IMR-90 (cell line): ENCODE measurements at regions not wholly inside any gene's neighbourhood (a gene's known extent, or its start where the extent isn't known, plus 50 kb on each side); places are given as distances from the start of the nearest gene placed in this dataset.

Experiments
- ATAC-seq: fragments of 200-7000 bp; cut with Tn5 transposase; 2 replicates; pipeline ENCODE4 v1.9.1; 2020; ENCODE audit warnings: low read depth, mild to moderate bottlenecking, moderate library complexity
- BruUV-seq: library from RNA; stranded (reverse); fragments of 400-500 nt; replicated peaks from 2 replicates; lab custom pipeline; 2021; lab: Mats Ljungman, UMichigan
- CTCF ChIA-PET: fragments of 300-600 bp; formaldehyde crosslinking; extraction: SDS; loops from one replicate; lab custom pipeline; 2021; ENCODE audit warnings: antibody characterized with exemption; lab: Yijun Ruan, JAX
- POLR2A ChIA-PET: fragments of 300-600 bp; sonication (Branson Sonifier 250); formaldehyde crosslinking; loops from one replicate; lab custom pipeline; 2022; ENCODE audit warnings: antibody characterized with exemption; ENCODE audit not compliant: unreplicated experiment; lab: Charles Lee
- DNase-seq: peaks from one replicate; pipeline ENCODE4 v3.0.0; 2013
- H2AFZ ChIP-seq: replicated peaks from 2 replicates; pipeline ENCODE3; 2013; ENCODE audit warnings: low read length, mild to moderate bottlenecking; ENCODE audit not compliant: poor library complexity
- H2AK5ac ChIP-seq: 2 replicates; pipeline ENCODE4 v1.6.1; 2013; ENCODE audit warnings: low read depth, low read length, inconsistent platforms
- H2AK9ac ChIP-seq: replicated peaks from 2 replicates; pipeline ENCODE3; 2013; ENCODE audit warnings: mild to moderate bottlenecking, low read depth, low read length, moderate library complexity; ENCODE audit not compliant: poor library complexity
- H2BK120ac ChIP-seq: 2 replicates; pipeline ENCODE4 v1.6.1; 2013; ENCODE audit warnings: low read depth, low read length, inconsistent platforms
- H2BK15ac ChIP-seq: 3 replicates; pipeline ENCODE4 v1.6.1; 2013; ENCODE audit warnings: low read depth, low read length, inconsistent platforms
- H2BK20ac ChIP-seq: 2 replicates; pipeline ENCODE4 v1.6.1; 2013; ENCODE audit warnings: low read depth, mild to moderate bottlenecking, inconsistent platforms, low read length, moderate library complexity
- H2BK5ac ChIP-seq: 2 replicates; pipeline ENCODE4 v1.6.1; 2013; ENCODE audit warnings: mild to moderate bottlenecking, low read depth, low read length, inconsistent platforms; ENCODE audit not compliant: poor library complexity, severe bottlenecking
- H3K14ac ChIP-seq: replicated peaks from 2 replicates; pipeline ENCODE4 v1.6.1; 2013; ENCODE audit warnings: low read depth, low read length, inconsistent platforms
- H3K18ac ChIP-seq: 2 replicates; pipeline ENCODE4 v1.6.1; 2013; ENCODE audit warnings: low read depth, low read length, control low read depth
- H3K23ac ChIP-seq: 2 replicates; pipeline ENCODE4 v1.6.1; 2013; ENCODE audit warnings: low read depth, low read length, inconsistent platforms
- H3K27ac ChIP-seq: 2 replicates; pipeline ENCODE4 v1.5.1; 2013; ENCODE audit warnings: mild to moderate bottlenecking, control low read depth, low read length; ENCODE audit not compliant: insufficient read depth
- H3K27me3 ChIP-seq: 2 replicates; pipeline ENCODE4 v1.6.1; 2013; ENCODE audit warnings: low read length; ENCODE audit not compliant: control insufficient read depth, insufficient read depth
- H3K36me3 ChIP-seq: 2 replicates; pipeline ENCODE4 v1.6.1; 2013; ENCODE audit warnings: low read length, mixed read lengths; ENCODE audit not compliant: control insufficient read depth, insufficient read depth
- H3K4ac ChIP-seq: 2 replicates; pipeline ENCODE4 v1.6.1; 2013; ENCODE audit warnings: low read depth, low read length, inconsistent platforms
- H3K4me1 ChIP-seq: 2 replicates; pipeline ENCODE4 v1.6.1; 2013; ENCODE audit warnings: low read length, mixed read lengths; ENCODE audit not compliant: control insufficient read depth, insufficient read depth
- H3K4me2 ChIP-seq: 2 replicates; pipeline ENCODE4 v1.6.1; 2013; ENCODE audit warnings: low read depth, mild to moderate bottlenecking, control low read depth, low read length, moderate library complexity
- H3K4me3 ChIP-seq: 2 replicates; pipeline ENCODE4 v1.5.1; 2013; ENCODE audit warnings: low read depth, mild to moderate bottlenecking, control low read depth, low read length, moderate library complexity; ENCODE audit not compliant: insufficient read depth
- H3K56ac ChIP-seq: 2 replicates; pipeline ENCODE4 v1.6.1; 2013; ENCODE audit warnings: low read length, inconsistent platforms; ENCODE audit not compliant: insufficient read depth; ENCODE audit errors: extremely low read depth
- H3K79me1 ChIP-seq, 2 experiments: 2 replicates each; pipeline ENCODE4 v1.6.1; 2013; ENCODE audit warnings: low read length in 2 of 2, inconsistent platforms in 1 of 2, low read depth in 1 of 2
- H3K9ac ChIP-seq: 2 replicates; pipeline ENCODE4 v1.6.1; 2013; ENCODE audit warnings: low read depth, low read length, control low read depth
- H3K9me1 ChIP-seq: 2 replicates; pipeline ENCODE4 v1.6.1; 2013; ENCODE audit warnings: low read length, inconsistent platforms; ENCODE audit not compliant: insufficient read depth
- H3K9me3 ChIP-seq: 2 replicates; pipeline ENCODE4 v1.6.1; 2013; ENCODE audit warnings: low read length; ENCODE audit not compliant: control insufficient read depth, insufficient read depth
- H4K20me1 ChIP-seq: 2 replicates; pipeline ENCODE4 v1.6.1; 2013; ENCODE audit warnings: low read length, inconsistent platforms; ENCODE audit not compliant: insufficient read depth
- H4K5ac ChIP-seq: 2 replicates; pipeline ENCODE4 v1.6.1; 2013; ENCODE audit warnings: mild to moderate bottlenecking, low read depth, low read length, control low read depth
- H4K8ac ChIP-seq, 2 experiments: 2 replicates each; pipeline ENCODE4 v1.6.1; 2013; ENCODE audit warnings: low read depth in 2 of 2, low read length in 2 of 2, control low read depth in 1 of 2, inconsistent platforms in 1 of 2
- H4K91ac ChIP-seq: 2 replicates; pipeline ENCODE4 v1.6.1; 2013; ENCODE audit warnings: low read depth, low read length, inconsistent platforms; ENCODE audit not compliant: insufficient read depth
- BHLHE40 ChIP-seq: fragments of 150-350 bp; IDR thresholded peaks from 2 replicates; pipeline ENCODE4 v1.6.1; 2016; ENCODE audit warnings: mild to moderate bottlenecking, low read depth, low read length
- CEBPB ChIP-seq: IDR thresholded peaks from 2 replicates; pipeline ENCODE4 v1.6.1; 2012; ENCODE audit warnings: low read depth, low read length, improper control_type of control experiment
- CHD1 ChIP-seq: IDR thresholded peaks from 2 replicates; pipeline ENCODE4 v1.6.1; 2012; ENCODE audit warnings: low read depth, low read length, improper control_type of control experiment
- FOS ChIP-seq: fragments of 150-350 bp; IDR thresholded peaks from 2 replicates; pipeline ENCODE4 v1.6.1; 2016; ENCODE audit warnings: low read depth, low read length
- MAFK ChIP-seq: IDR thresholded peaks from 2 replicates; pipeline ENCODE4 v1.6.1; 2012; ENCODE audit warnings: low read depth, low read length, improper control_type of control experiment
- MAZ ChIP-seq: IDR thresholded peaks from 2 replicates; pipeline ENCODE4 v1.6.1; 2012; ENCODE audit warnings: low read depth, mild to moderate bottlenecking, low read length, improper control_type of control experiment, moderate library complexity, borderline replicate concordance
- MXI1 ChIP-seq: IDR thresholded peaks from 2 replicates; pipeline ENCODE4 v1.6.1; 2012; ENCODE audit warnings: low read depth, mild to moderate bottlenecking, low read length, moderate library complexity, borderline replicate concordance
- NFE2L2 ChIP-seq: fragments of 150-350 bp; IDR thresholded peaks from 2 replicates; pipeline ENCODE4 v1.6.1; 2016; ENCODE audit warnings: low read depth, mild to moderate bottlenecking, low read length
- POLR2A ChIP-seq: IDR thresholded peaks from 2 replicates; pipeline ENCODE4 v1.6.1; 2012; ENCODE audit warnings: mild to moderate bottlenecking, low read depth, low read length
- RAD21 ChIP-seq: IDR thresholded peaks from 2 replicates; pipeline ENCODE4 v1.6.1; 2012; ENCODE audit warnings: low read length, improper control_type of control experiment
- RCOR1 ChIP-seq: IDR thresholded peaks from 2 replicates; pipeline ENCODE4 v1.6.1; 2012; ENCODE audit warnings: mild to moderate bottlenecking, low read length, improper control_type of control experiment; ENCODE audit not compliant: insufficient replicate concordance
- RFX5 ChIP-seq: IDR thresholded peaks from 2 replicates; pipeline ENCODE4 v1.8.0; 2012; ENCODE audit warnings: low read depth, mild to moderate bottlenecking, low read length, moderate library complexity
- SMC3 ChIP-seq: fragments of 150-350 bp; IDR thresholded peaks from 2 replicates; pipeline ENCODE4 v1.6.1; 2016; ENCODE audit warnings: low read depth, mild to moderate bottlenecking, antibody characterized with exemption, low read length, moderate library complexity
- WGBS, 2 experiments: methylation state at CpG; one replicate each; pipeline versions ENCODE4 v1.1.5 to v1.1.7; 2013; ENCODE audit warnings: missing lambda C conversion rate in 2 of 2; ENCODE audit not compliant: insufficient read length in 1 of 2; ENCODE audit errors: extremely low coverage in 2 of 2; 5-methylcytosine and 5-hydroxymethylcytosine counted together
- dilution Hi-C: fragments of 300-500 bp; cut with HindIII; formaldehyde crosslinking; loops from one replicate; pipeline ENCODE4 v1.14.3; 2018; ENCODE audit warnings: low sequenced_read_pairs; ENCODE audit not compliant: unreplicated experiment
- in situ Hi-C: fragments of 300-500 bp; cut with MboI; formaldehyde crosslinking; loops from 3 replicates; pipeline ENCODE4 v1.14.3; 2019; ENCODE audit warnings: low sequenced_read_pairs, inconsistent platforms, mixed read lengths
- intact Hi-C: fragments of 100-400 bp; cut with micrococcal nuclease; formaldehyde crosslinking; loops from 2 replicates; pipeline ENCODE4 v1.10.0; 2022
- TF ChIP-seq, protein P1 (sequence below): fragments of 150-350 bp; IDR thresholded peaks from 2 replicates; pipeline ENCODE4 v1.6.1; 2017; ENCODE audit warnings: mild to moderate bottlenecking, antibody characterized with exemption, low read length, low read depth
- TF ChIP-seq, protein P2 (sequence below): conservative IDR thresholded peaks from 2 replicates; pipeline ENCODE4 v1.5.1; 2012; ENCODE audit warnings: mild to moderate bottlenecking, low read depth, low read length, improper control_type of control experiment
- TF ChIP-seq, protein P3 (sequence below): fragments of 150-350 bp; IDR thresholded peaks from 2 replicates; pipeline ENCODE4 v1.6.1; 2016; ENCODE audit warnings: low read depth, mild to moderate bottlenecking, low read length, moderate library complexity, borderline replicate concordance

DNA sequence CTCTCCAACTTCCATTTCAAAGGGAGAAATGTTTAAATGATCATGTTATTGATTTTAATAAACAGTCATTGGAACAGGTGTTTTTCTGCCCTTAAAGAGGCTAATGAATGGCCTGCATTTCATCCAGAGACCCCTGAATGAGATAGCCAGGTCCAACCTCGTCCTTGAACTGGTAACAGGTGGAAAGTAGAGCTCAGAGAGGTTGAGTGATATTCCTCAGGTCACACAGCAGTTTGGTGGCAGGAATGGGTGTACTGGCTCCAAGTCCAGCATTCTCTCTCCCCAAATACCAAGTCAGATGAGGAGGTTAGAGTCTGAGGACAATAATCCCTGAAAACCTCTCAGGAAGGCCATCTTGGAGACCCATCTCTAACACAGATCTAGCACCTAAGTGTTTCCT is 81.7 kb upstream of the ANO1 start:
- H3K9me3 ChIP-seq = peaks cover 6% of the 10 kb centered on the region
- BruUV-seq = no TSS peak
- ChIA-PET CTCF (no interaction called here), POLR2A (no interaction called here)
- H3K9ac ChIP-seq = no peak overlapping the region
- dilution Hi-C loops = no loop called here
- no peak overlapping the region for H3K56ac ChIP-seq
- H4K20me1 ChIP-seq = no peaks in the 10 kb centered on the region; the same call in 1 of the 2 replicates
- peak overlapping the region; percentile 41; the same call in 1 of the 2 replicates for H3K14ac ChIP-seq
- peak overlapping the region; percentile 15 for H3K4ac ChIP-seq
- H2BK5ac ChIP-seq = no peak overlapping the region
- H4K91ac ChIP-seq = no peak overlapping the region; the same call in 1 of the 2 replicates
- H3K23ac ChIP-seq = no peak overlapping the region
- no peaks in the 10 kb centered on the region for H3K27me3 ChIP-seq
- intact Hi-C loops = no loop called here
- no peak overlapping the region for H2AFZ ChIP-seq
- H2BK20ac ChIP-seq = peak overlapping the region; percentile 29; the same call in 1 of the 2 replicates
- no peak overlapping the region for H4K5ac ChIP-seq
- no peak overlapping the region for H3K4me3 ChIP-seq
- no peak overlapping the region for H3K27ac ChIP-seq
- H3K4me2 ChIP-seq = no peak overlapping the region
- no peak overlapping the region for H2AK9ac ChIP-seq
- peaks cover 19% of the 10 kb centered on the region for H3K9me1 ChIP-seq
- DNase-seq (no peak), ATAC-seq (no peak)
- H4K8ac ChIP-seq = no peak overlapping the region
- no peak overlapping the region; the same call in 1 of the 2 replicates for H2AK5ac ChIP-seq
- no CpG with 5 or more reads among the region's 1 CpG for WGBS, 2 experiments
- H3K4me1 ChIP-seq = peaks cover 13% of the 10 kb centered on the region
- H2BK15ac ChIP-seq = no peak overlapping the region
- H3K36me3 ChIP-seq = no peaks in the 10 kb centered on the region
- TF ChIP-seq POLR2A = no peak
- no peak for TF ChIP-seq RAD21
- TF ChIP-seq MAFK = no peak
- TF ChIP-seq, protein P1, sequence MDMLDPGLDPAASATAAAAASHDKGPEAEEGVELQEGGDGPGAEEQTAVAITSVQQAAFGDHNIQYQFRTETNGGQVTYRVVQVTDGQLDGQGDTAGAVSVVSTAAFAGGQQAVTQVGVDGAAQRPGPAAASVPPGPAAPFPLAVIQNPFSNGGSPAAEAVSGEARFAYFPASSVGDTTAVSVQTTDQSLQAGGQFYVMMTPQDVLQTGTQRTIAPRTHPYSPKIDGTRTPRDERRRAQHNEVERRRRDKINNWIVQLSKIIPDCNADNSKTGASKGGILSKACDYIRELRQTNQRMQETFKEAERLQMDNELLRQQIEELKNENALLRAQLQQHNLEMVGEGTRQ = no peak
- TF ChIP-seq, protein P2, sequence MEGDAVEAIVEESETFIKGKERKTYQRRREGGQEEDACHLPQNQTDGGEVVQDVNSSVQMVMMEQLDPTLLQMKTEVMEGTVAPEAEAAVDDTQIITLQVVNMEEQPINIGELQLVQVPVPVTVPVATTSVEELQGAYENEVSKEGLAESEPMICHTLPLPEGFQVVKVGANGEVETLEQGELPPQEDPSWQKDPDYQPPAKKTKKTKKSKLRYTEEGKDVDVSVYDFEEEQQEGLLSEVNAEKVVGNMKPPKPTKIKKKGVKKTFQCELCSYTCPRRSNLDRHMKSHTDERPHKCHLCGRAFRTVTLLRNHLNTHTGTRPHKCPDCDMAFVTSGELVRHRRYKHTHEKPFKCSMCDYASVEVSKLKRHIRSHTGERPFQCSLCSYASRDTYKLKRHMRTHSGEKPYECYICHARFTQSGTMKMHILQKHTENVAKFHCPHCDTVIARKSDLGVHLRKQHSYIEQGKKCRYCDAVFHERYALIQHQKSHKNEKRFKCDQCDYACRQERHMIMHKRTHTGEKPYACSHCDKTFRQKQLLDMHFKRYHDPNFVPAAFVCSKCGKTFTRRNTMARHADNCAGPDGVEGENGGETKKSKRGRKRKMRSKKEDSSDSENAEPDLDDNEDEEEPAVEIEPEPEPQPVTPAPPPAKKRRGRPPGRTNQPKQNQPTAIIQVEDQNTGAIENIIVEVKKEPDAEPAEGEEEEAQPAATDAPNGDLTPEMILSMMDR = no peak
- TF ChIP-seq, protein P3, sequence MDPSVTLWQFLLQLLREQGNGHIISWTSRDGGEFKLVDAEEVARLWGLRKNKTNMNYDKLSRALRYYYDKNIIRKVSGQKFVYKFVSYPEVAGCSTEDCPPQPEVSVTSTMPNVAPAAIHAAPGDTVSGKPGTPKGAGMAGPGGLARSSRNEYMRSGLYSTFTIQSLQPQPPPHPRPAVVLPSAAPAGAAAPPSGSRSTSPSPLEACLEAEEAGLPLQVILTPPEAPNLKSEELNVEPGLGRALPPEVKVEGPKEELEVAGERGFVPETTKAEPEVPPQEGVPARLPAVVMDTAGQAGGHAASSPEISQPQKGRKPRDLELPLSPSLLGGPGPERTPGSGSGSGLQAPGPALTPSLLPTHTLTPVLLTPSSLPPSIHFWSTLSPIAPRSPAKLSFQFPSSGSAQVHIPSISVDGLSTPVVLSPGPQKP = no peak
- no peak for TF ChIP-seq CEBPB
- TF ChIP-seq SMC3 = no peak
- no peak for TF ChIP-seq MXI1
- no peak for TF ChIP-seq MAZ
- no peak for TF ChIP-seq RFX5
- no peak for TF ChIP-seq RCOR1
- TF ChIP-seq NFE2L2 = no peak
- TF ChIP-seq BHLHE40 = no peak
- TF ChIP-seq FOS = no peak
- TF ChIP-seq CHD1 = no peak
- 0 out of 2 replicates have a peak overlapping the region, but pooled peaks have one; percentile 19 for H2BK120ac ChIP-seq
- H3K79me1 ChIP-seq = peaks cover 0 to 63% of the 10 kb centered on the region in 2 experiments
- in situ Hi-C loops = no loop called here
- no peak overlapping the region for H3K18ac ChIP-seq
